HL-60 (cell line): ENCODE measurements at regions not wholly inside any gene's neighbourhood (a gene's known extent, or its start where the extent isn't known, plus 50 kb on each side); places are given as distances from the start of the nearest gene placed in this dataset.

Source experiments
- DNase-seq, 2 experiments: peaks; one replicate each; pipeline ENCODE4 v3.0.0-alpha.2; 2010 to 2020; ENCODE audit warnings: low read depth in 1 of 2, low spot score in 1 of 2
- H3K27ac ChIP-seq: fragments of 250-450 bp; sonication (Bioruptor Pico); replicated peaks from 2 replicates; pipeline ENCODE4 v1.5.1; 2020; ENCODE audit warnings: mild to moderate bottlenecking, moderate library complexity
- H3K27me3 ChIP-seq: fragments of 250-450 bp; sonication (Bioruptor Pico); 2 replicates; pipeline ENCODE4 v1.5.1; 2021; ENCODE audit warnings: mild to moderate bottlenecking, moderate library complexity; ENCODE audit not compliant: insufficient read depth, poor library complexity, severe bottlenecking
- H3K4me3 ChIP-seq: replicated peaks from 2 replicates; pipeline ENCODE4 v1.5.1; 2011; ENCODE audit warnings: mild to moderate bottlenecking, control low read depth, low read length; ENCODE audit not compliant: insufficient read depth
- CTCF ChIP-seq: IDR thresholded peaks from one replicate; pipeline ENCODE4 v1.5.1; 2011; ENCODE audit warnings: low read length, control low read depth, inconsistent platforms; ENCODE audit not compliant: insufficient read depth
- GABPA ChIP-seq: IDR thresholded peaks from 2 replicates; pipeline ENCODE4 v1.6.1; 2012; ENCODE audit warnings: low read depth
- POLR2AphosphoS5 ChIP-seq: IDR thresholded peaks from 2 replicates; pipeline ENCODE4 v1.6.1; 2012; ENCODE audit warnings: low read depth
- REST ChIP-seq: IDR thresholded peaks from 2 replicates; pipeline ENCODE4 v1.6.1; 2012; ENCODE audit warnings: low read depth; ENCODE audit not compliant: insufficient replicate concordance
- SPI1 ChIP-seq: IDR thresholded peaks from 2 replicates; pipeline ENCODE4 v1.6.1; 2012; ENCODE audit warnings: low read depth, mild to moderate bottlenecking, borderline replicate concordance

GRCh38 chr4:158995040-158995439 lies 107.8 kb upstream of the RAPGEF2 start:
- Histone ChIP-seq H3K4me3 (no peak overlapping the region), H3K27me3 (no peaks in the 10 kb centered on the region), H3K27ac (no peak overlapping the region)
- TF ChIP-seq GABPA = no peak
- no peak for TF ChIP-seq POLR2AphosphoS5
- TF ChIP-seq SPI1 = no peak
- no peak for TF ChIP-seq REST
- TF ChIP-seq CTCF = no peak
- DNase-seq = no peak

- no peak for DNase-seq
- no peak overlapping the region for H3K4me3 ChIP-seq
- no peak for TF ChIP-seq SPI1
- no peak for TF ChIP-seq CTCF
- no peak for TF ChIP-seq POLR2AphosphoS5
- TF ChIP-seq REST = no peak
- no peak for TF ChIP-seq GABPA
- no peak overlapping the region for H3K27ac ChIP-seq
- no peaks in the 10 kb centered on the region for H3K27me3 ChIP-seq
These were observed 106.9 kb upstream of the RAPGEF2 start for GRCh38 chr4:158995965-158996364.

GRCh38 chr4:158996669-158997074 lies 106.2 kb upstream of the RAPGEF2 start:
- Histone ChIP-seq H3K4me3 (no peak overlapping the region), H3K27me3 (no peaks in the 10 kb centered on the region), H3K27ac (no peak overlapping the region)
- no peak for TF ChIP-seq SPI1
- TF ChIP-seq GABPA = no peak
- TF ChIP-seq REST = no peak
- TF ChIP-seq CTCF = no peak
- TF ChIP-seq POLR2AphosphoS5 = no peak
- no peak for DNase-seq
